Adrenal gland (tissue), 9 donors: ENCODE measurements at regions not wholly inside any gene's neighbourhood (a gene's known extent, or its start where the extent isn't known, plus 50 kb on each side); places are given as distances from the start of the nearest gene placed in this dataset.

Experiments used
- DNase-seq, 7 donors: peaks; one replicate each; pipeline ENCODE4 v3.0.0-alpha.2; 2019 to 2020
- H3K27ac ChIP-seq, 5 donors: fragments of 200-600 bp; sonication (generic) in 4 of 5; 1 replicate in 3 of 5; 2 replicates in 2 of 5; pipeline versions ENCODE4 v1.5.1 to v1.8.0; 2016 to 2020; ENCODE audit warnings: mild to moderate bottlenecking in 1 of 5
- H3K27me3 ChIP-seq: fragments of 200-600 bp; 2 replicates; pipeline ENCODE4 v1.8.0; 2021
- H3K36me3 ChIP-seq, 2 donors: fragments of 200-600 bp; replicated peaks in 1 of 2; 1 replicate in 1 of 2; 2 replicates in 1 of 2; pipeline versions ENCODE4 v1.5.1 to v1.8.0; 2018 to 2022
- H3K4me1 ChIP-seq, 2 donors: fragments of 200-600 bp; replicated peaks in 1 of 2; 1 replicate in 1 of 2; 2 replicates in 1 of 2; pipeline versions ENCODE4 v1.5.1 to v1.8.0; 2018 to 2021
- H3K4me3 ChIP-seq, 4 donors: fragments of 200-600 bp; sonication (generic) in 3 of 4; one replicate each; pipeline ENCODE4 v1.5.1; 2016 to 2018
- H3K9me3 ChIP-seq, 3 donors: fragments of 200-600 bp; sonication (generic) in 1 of 3; replicated peaks in 1 of 3; 1 replicate in 2 of 3; 2 replicates in 1 of 3; pipeline versions ENCODE4 v1.5.1 to v1.8.0; 2016 to 2021
- POLR2A ChIP-seq, 2 donors: fragments of 450-650 bp; IDR thresholded peaks; one replicate each; pipeline ENCODE4 v1.6.1; 2017; ENCODE audit warnings: antibody characterized with exemption in 2 of 2, mild to moderate bottlenecking in 2 of 2, moderate library complexity in 1 of 2
- WGBS, 4 donors: extraction: QIAGEN DNeasy Blood & Tissue Kit in 2 of 4; methylation state at CpG; one replicate each; pipeline versions ENCODE4 v1.1.5 to v1.1.7; 2013 to 2017; 5-methylcytosine and 5-hydroxymethylcytosine counted together
- intact Hi-C, 2 donors: fragments of 100-400 bp; cut with DNase I; formaldehyde crosslinking; loops; one replicate each; pipeline versions ENCODE4 v1.14.1 to v1.15.0; 2022 to 2023
- TF ChIP-seq, protein P1 (sequence below), 6 experiments: fragments of 450-650 bp in 4 of 6; fragments of 200-600 bp in 2 of 6; sonication (generic) in 1 of 6; IDR thresholded peaks; 1 replicate in 5 of 6; 2 replicates in 1 of 6; pipeline versions ENCODE4 v1.5.1 to v1.8.0; 2016 to 2021; ENCODE audit warnings: antibody characterized with exemption in 6 of 6, mild to moderate bottlenecking in 2 of 6, moderate library complexity in 1 of 6
- donor health status: healthy with polysubstance abuse.
- donor health status: Bipolar disorder and iron deficiency.
- donor health status: DM: yes; HTN: yes; CAD: no.
- donor health status: DM: no; HTN: no; CAD: no.
- donor health status: DM: no; HTN: no; CAD: no.

DNA sequence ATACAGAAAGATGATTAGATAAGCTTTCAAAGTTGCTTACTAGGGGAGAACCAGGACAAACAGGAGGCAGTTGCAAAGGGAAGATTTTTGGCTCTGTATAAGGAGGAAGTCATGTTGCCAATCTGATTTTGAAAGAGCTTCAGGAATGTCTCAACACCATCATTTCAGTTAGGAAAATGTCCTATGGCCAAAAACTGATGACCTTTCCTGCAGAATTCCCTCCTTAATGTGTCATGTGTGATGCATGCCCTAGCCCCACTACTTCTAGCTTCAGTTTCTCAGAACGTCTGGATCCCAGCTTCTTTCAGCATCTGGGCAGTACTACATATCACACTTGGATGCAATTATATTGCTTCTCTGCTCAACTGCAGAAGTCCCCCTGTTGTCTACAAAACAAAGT lies 211.5 kb upstream of the NREP start:
- no peak for TF ChIP-seq POLR2A (IDR thresholded peaks at IDR 0.05)
- TF ChIP-seq, protein P1, sequence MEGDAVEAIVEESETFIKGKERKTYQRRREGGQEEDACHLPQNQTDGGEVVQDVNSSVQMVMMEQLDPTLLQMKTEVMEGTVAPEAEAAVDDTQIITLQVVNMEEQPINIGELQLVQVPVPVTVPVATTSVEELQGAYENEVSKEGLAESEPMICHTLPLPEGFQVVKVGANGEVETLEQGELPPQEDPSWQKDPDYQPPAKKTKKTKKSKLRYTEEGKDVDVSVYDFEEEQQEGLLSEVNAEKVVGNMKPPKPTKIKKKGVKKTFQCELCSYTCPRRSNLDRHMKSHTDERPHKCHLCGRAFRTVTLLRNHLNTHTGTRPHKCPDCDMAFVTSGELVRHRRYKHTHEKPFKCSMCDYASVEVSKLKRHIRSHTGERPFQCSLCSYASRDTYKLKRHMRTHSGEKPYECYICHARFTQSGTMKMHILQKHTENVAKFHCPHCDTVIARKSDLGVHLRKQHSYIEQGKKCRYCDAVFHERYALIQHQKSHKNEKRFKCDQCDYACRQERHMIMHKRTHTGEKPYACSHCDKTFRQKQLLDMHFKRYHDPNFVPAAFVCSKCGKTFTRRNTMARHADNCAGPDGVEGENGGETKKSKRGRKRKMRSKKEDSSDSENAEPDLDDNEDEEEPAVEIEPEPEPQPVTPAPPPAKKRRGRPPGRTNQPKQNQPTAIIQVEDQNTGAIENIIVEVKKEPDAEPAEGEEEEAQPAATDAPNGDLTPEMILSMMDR (IDR thresholded peaks at IDR 0.05) = no peak
- H3K9me3 ChIP-seq = no peaks in the 10 kb centered on the region

DNA sequence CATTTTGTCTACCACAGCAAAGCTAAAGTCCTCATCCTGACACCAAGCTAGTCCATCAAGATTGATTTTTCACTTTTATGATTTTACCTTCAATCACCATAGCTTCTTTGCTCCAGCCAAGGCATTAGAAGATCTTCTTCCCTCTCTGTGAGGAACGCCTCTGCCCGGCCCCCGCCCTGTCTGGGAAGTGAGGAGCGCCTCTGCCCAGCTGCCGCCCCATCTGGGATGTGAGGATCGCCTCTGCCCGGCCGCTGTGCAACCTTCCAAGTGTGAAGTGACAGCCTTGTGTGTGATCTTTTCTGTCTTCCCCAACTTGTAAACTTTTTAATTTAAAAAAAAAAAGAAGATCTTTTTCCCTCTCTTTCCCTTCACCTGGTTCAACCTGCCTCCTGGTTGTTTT lies 210.5 kb upstream of the NREP start:
- 95 to 98% (median 97%) methylated on average over 8 of the region's 8 CpGs for whole genome bisulfite sequencing, 4 donors
- H3K4me3 ChIP-seq = no peak overlapping the region
- intact Hi-C loops = no loop called here
- no peaks in the 10 kb centered on the region for H3K36me3 ChIP-seq
- no peak for TF ChIP-seq POLR2A (IDR thresholded peaks at IDR 0.05)
- TF ChIP-seq, protein P1 (IDR thresholded peaks at IDR 0.05) = no peak
- H3K27ac ChIP-seq = no peak overlapping the region
- no peaks in the 10 kb centered on the region for H3K27me3 ChIP-seq
- DNase-seq = no peak
- no peaks in the 10 kb centered on the region for H3K4me1 ChIP-seq
- H3K9me3 ChIP-seq = no peaks in the 10 kb centered on the region

More for the DNA sequence above, 211.5 kb upstream of the NREP start:
- no peak overlapping the region for H3K27ac ChIP-seq
- H3K4me1 ChIP-seq = no peaks in the 10 kb centered on the region
- no peak overlapping the region for H3K4me3 ChIP-seq
- no peaks in the 10 kb centered on the region for H3K27me3 ChIP-seq
- 41 to 67% (median 56%) methylated on average over 1 of the region's 1 CpG for WGBS, 4 donors
- H3K36me3 ChIP-seq = no peaks in the 10 kb centered on the region
- no peak for DNase-seq
- intact Hi-C loops = no loop called here

DNA sequence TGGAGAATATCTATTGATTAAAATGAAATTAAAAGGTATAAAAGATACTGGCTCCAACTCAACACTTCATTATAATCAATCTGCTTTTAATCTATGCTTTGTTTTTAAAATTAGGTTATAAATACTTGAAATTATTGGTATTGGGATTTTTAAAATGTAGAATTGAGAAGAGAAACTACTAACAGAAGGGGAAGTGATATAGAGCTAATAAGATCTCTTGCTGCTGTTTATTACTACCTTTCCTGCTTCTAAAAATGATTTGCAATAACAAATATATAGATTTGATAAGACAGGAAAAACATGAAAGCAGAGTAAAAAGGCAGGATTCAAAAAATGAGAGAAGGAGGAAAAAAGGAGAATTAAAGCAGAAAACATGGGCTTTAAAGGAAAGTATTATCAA lies 209.3 kb upstream of the NREP start:
- no peaks in the 10 kb centered on the region for H3K27me3 ChIP-seq
- TF ChIP-seq POLR2A (IDR thresholded peaks at IDR 0.05) = no peak
- TF ChIP-seq, protein P1 (IDR thresholded peaks at IDR 0.05) = no peak
- intact Hi-C loops = no loop called here

DNA sequence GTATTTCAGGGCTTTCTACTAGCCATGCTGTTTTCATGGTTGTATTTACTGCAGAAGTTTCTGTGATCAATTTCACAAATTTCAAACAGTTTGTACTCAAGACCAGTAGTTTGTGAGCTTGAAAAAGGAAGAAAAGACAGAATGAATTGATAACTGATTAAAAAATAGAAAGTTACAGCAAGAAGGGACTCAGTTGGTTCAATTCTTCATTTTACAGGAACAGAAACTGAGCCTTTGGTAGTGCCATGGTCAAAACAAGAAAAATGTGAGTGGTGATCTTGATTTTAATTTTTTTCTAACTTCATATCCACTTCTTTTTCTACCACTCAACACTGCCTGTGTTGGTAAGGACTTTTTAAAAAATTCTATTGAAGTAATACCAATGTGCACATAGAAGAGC lies 206.6 kb upstream of the NREP start:
- Histone ChIP-seq H3K36me3 (no peaks in the 10 kb centered on the region), H3K4me3 (no peak overlapping the region), H3K27ac (no peak overlapping the region), H3K4me1 (no peaks in the 10 kb centered on the region), H3K27me3 (no peaks in the 10 kb centered on the region), H3K9me3 (no peaks in the 10 kb centered on the region)
- DNase-seq = no peak
- intact Hi-C loops = no loop called here
- no peak for TF ChIP-seq POLR2A (IDR thresholded peaks at IDR 0.05)
- TF ChIP-seq, protein P1 (IDR thresholded peaks at IDR 0.05) = no peak

More for the DNA sequence above, 209.3 kb upstream of the NREP start:
- H3K4me3 ChIP-seq = no peak overlapping the region
- no peaks in the 10 kb centered on the region for H3K4me1 ChIP-seq
- no peak overlapping the region for H3K27ac ChIP-seq
- no peaks in the 10 kb centered on the region for H3K36me3 ChIP-seq
- H3K9me3 ChIP-seq = no peaks in the 10 kb centered on the region
- no peak for DNase-seq
